GM06990 (cell line): ENCODE measurements at regions not wholly inside any gene's neighbourhood (a gene's known extent, or its start where the extent isn't known, plus 50 kb on each side); places are given as distances from the start of the nearest gene placed in this dataset.

Experiments
- DNase-seq: peaks from one replicate; pipeline ENCODE4 v3.0.0-alpha.2; 2011; ENCODE audit not compliant: insufficient read length; ENCODE audit errors: extremely low read depth
- H3K27me3 ChIP-seq: replicated peaks from 2 replicates; pipeline ENCODE4 v1.6.0; 2011; ENCODE audit warnings: low read length; ENCODE audit not compliant: control insufficient read depth, insufficient read depth
- H3K36me3 ChIP-seq: 2 replicates; pipeline ENCODE4 v1.5.1; 2011; ENCODE audit warnings: low read length; ENCODE audit not compliant: control insufficient read depth, insufficient read depth
- H3K4me3 ChIP-seq: replicated peaks from 2 replicates; pipeline ENCODE4 v1.5.1; 2011; ENCODE audit warnings: low read depth, mild to moderate bottlenecking, control low read depth, low read length
- TF ChIP-seq, protein P1 (sequence below): IDR thresholded peaks from 2 replicates; pipeline ENCODE4 v1.5.1; 2011; ENCODE audit warnings: low read length, control low read depth, mild to moderate bottlenecking, inconsistent platforms; ENCODE audit not compliant: insufficient read depth, poor library complexity, severe bottlenecking

DNA sequence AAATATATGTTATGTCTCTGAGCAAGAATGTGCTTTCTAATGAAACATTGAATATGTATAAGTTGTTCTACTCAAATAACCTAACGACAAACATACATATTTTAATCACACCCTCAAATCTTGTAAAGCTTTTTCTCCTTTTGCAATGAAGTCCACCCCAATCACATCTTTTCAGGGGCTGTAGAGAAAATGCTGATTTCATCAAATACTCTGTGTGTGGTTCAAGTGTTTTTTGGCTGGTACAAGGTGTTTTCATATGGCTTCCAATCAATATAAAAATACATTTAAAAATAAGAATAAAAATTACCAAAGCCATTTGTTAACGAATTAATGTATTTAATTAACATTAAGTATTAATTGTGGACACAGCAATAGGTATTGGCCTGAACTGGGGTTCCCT is 57.2 kb upstream of the TMEM196 start:
- no peak for DNase-seq

More for the DNA sequence above, 57.2 kb upstream of the TMEM196 start:
- Histone ChIP-seq H3K36me3 (no peaks in the 10 kb centered on the region), H3K27me3 (no peaks in the 10 kb centered on the region), H3K4me3 (no peak overlapping the region)
- TF ChIP-seq, protein P1, sequence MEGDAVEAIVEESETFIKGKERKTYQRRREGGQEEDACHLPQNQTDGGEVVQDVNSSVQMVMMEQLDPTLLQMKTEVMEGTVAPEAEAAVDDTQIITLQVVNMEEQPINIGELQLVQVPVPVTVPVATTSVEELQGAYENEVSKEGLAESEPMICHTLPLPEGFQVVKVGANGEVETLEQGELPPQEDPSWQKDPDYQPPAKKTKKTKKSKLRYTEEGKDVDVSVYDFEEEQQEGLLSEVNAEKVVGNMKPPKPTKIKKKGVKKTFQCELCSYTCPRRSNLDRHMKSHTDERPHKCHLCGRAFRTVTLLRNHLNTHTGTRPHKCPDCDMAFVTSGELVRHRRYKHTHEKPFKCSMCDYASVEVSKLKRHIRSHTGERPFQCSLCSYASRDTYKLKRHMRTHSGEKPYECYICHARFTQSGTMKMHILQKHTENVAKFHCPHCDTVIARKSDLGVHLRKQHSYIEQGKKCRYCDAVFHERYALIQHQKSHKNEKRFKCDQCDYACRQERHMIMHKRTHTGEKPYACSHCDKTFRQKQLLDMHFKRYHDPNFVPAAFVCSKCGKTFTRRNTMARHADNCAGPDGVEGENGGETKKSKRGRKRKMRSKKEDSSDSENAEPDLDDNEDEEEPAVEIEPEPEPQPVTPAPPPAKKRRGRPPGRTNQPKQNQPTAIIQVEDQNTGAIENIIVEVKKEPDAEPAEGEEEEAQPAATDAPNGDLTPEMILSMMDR = no peak
